ENCODE measurements at regions not wholly inside any gene's neighbourhood (a gene's known extent, or its start where the extent isn't known, plus 50 kb on each side); places are given as distances from the start of the nearest gene placed in this dataset.

GRCh38 chr14:101039755-101040138, 136.2 kb upstream of the RTL1 start:
- H3K4me1 Mint-ChIP-seq (ENCODE audit: low read depth) = no peaks in the 10 kb centered on the region
- no peaks in the 10 kb centered on the region for H3K9me3 Mint-ChIP-seq (ENCODE audit: low read depth)
- peaks cover 5% of the 10 kb centered on the region for H3K27me3 Mint-ChIP-seq
- H3K4me3 Mint-ChIP-seq = no peak overlapping the region
- no peak overlapping the region for H3K27ac Mint-ChIP-seq
- H3K36me3 Mint-ChIP-seq = no peaks in the 10 kb centered on the region

GRCh38 chr14:101040538-101041442, 137.3 kb upstream of the RTL1 start:
- no peaks in the 10 kb centered on the region for H3K36me3 Mint-ChIP-seq
- H3K27ac Mint-ChIP-seq = no peak overlapping the region

GRCh38 chr14:101043891-101044290, 140.4 kb upstream of the RTL1 start:
- H3K27ac Mint-ChIP-seq = no peak overlapping the region
- no peaks in the 10 kb centered on the region for H3K9me3 Mint-ChIP-seq (ENCODE audit: low read depth)
- no peak overlapping the region for H3K4me3 Mint-ChIP-seq
- H3K27me3 Mint-ChIP-seq = no peaks in the 10 kb centered on the region
- no peaks in the 10 kb centered on the region for H3K4me1 Mint-ChIP-seq (ENCODE audit: low read depth)
- no peaks in the 10 kb centered on the region for H3K36me3 Mint-ChIP-seq

More at GRCh38 chr14:101040538-101041442, 137.3 kb upstream of the RTL1 start:
- Mint-ChIP-seq H3K9me3 (ENCODE audit: low read depth) (no peaks in the 10 kb centered on the region), H3K4me1 (ENCODE audit: low read depth) (no peaks in the 10 kb centered on the region), H3K27me3 (peaks cover 5% of the 10 kb centered on the region), H3K4me3 (no peak overlapping the region)

GRCh38 chr14:101044741-101045140, 141.2 kb upstream of the RTL1 start:
- H3K36me3 Mint-ChIP-seq = no peaks in the 10 kb centered on the region
- H3K4me1 Mint-ChIP-seq (ENCODE audit: low read depth) = no peaks in the 10 kb centered on the region
- no peaks in the 10 kb centered on the region for H3K27me3 Mint-ChIP-seq
- H3K9me3 Mint-ChIP-seq (ENCODE audit: low read depth) = no peaks in the 10 kb centered on the region
- no peak overlapping the region for H3K27ac Mint-ChIP-seq
- no peak overlapping the region for H3K4me3 Mint-ChIP-seq

- H3K9me3 Mint-ChIP-seq (ENCODE audit: low read depth) = no peaks in the 10 kb centered on the region
- no peak overlapping the region for H3K4me3 Mint-ChIP-seq
- H3K27ac Mint-ChIP-seq = no peak overlapping the region
- H3K36me3 Mint-ChIP-seq = no peaks in the 10 kb centered on the region
- no peaks in the 10 kb centered on the region for H3K4me1 Mint-ChIP-seq (ENCODE audit: low read depth)
- no peaks in the 10 kb centered on the region for H3K27me3 Mint-ChIP-seq
These were observed 142.0 kb upstream of the RTL1 start for GRCh38 chr14:101045511-101045910.

- H3K4me1 Mint-ChIP-seq (ENCODE audit: low read depth) = no peaks in the 10 kb centered on the region
- H3K9me3 Mint-ChIP-seq (ENCODE audit: low read depth) = no peaks in the 10 kb centered on the region
- H3K27ac Mint-ChIP-seq = no peak overlapping the region
- H3K36me3 Mint-ChIP-seq = no peaks in the 10 kb centered on the region
- H3K27me3 Mint-ChIP-seq = no peaks in the 10 kb centered on the region
- no peak overlapping the region for H3K4me3 Mint-ChIP-seq
These were observed 142.5 kb upstream of the RTL1 start for GRCh38 chr14:101046071-101046470.

- Mint-ChIP-seq H3K27ac (no peak overlapping the region), H3K4me1 (ENCODE audit: low read depth) (no peaks in the 10 kb centered on the region), H3K9me3 (ENCODE audit: low read depth) (no peaks in the 10 kb centered on the region), H3K36me3 (no peaks in the 10 kb centered on the region), H3K27me3 (no peaks in the 10 kb centered on the region), H3K4me3 (no peak overlapping the region)
These were observed 143.8 kb upstream of the RTL1 start for GRCh38 chr14:101047326-101047725.

- no peaks in the 10 kb centered on the region for H3K36me3 Mint-ChIP-seq
- H3K27me3 Mint-ChIP-seq = no peaks in the 10 kb centered on the region
- H3K9me3 Mint-ChIP-seq (ENCODE audit: low read depth) = no peaks in the 10 kb centered on the region
- no peaks in the 10 kb centered on the region for H3K4me1 Mint-ChIP-seq (ENCODE audit: low read depth)
- no peak overlapping the region for H3K4me3 Mint-ChIP-seq
- no peak overlapping the region for H3K27ac Mint-ChIP-seq
These were observed 145.2 kb upstream of the RTL1 start for GRCh38 chr14:101048766-101049165.

GRCh38 chr14:101049511-101049910, 146.0 kb upstream of the RTL1 start:
- H3K4me3 Mint-ChIP-seq = no peak overlapping the region
- no peaks in the 10 kb centered on the region for H3K36me3 Mint-ChIP-seq
- H3K9me3 Mint-ChIP-seq (ENCODE audit: low read depth) = no peaks in the 10 kb centered on the region
- no peak overlapping the region for H3K27ac Mint-ChIP-seq
- H3K27me3 Mint-ChIP-seq = no peaks in the 10 kb centered on the region
- no peaks in the 10 kb centered on the region for H3K4me1 Mint-ChIP-seq (ENCODE audit: low read depth)

- no peaks in the 10 kb centered on the region for H3K36me3 Mint-ChIP-seq
- no peaks in the 10 kb centered on the region for H3K4me1 Mint-ChIP-seq (ENCODE audit: low read depth)
These were observed 146.4 kb upstream of the RTL1 start for GRCh38 chr14:101049942-101050341.

GRCh38 chr14:101050901-101051490, 147.5 kb upstream of the RTL1 start:
- H3K27ac Mint-ChIP-seq = no peak overlapping the region
- no peaks in the 10 kb centered on the region for H3K27me3 Mint-ChIP-seq
- no peaks in the 10 kb centered on the region for H3K9me3 Mint-ChIP-seq (ENCODE audit: low read depth)
- H3K36me3 Mint-ChIP-seq = no peaks in the 10 kb centered on the region
- H3K4me1 Mint-ChIP-seq (ENCODE audit: low read depth) = no peaks in the 10 kb centered on the region
- H3K4me3 Mint-ChIP-seq = no peak overlapping the region

More at GRCh38 chr14:101049942-101050341, 146.4 kb upstream of the RTL1 start:
- Mint-ChIP-seq H3K9me3 (ENCODE audit: low read depth) (no peaks in the 10 kb centered on the region), H3K27me3 (no peaks in the 10 kb centered on the region), H3K27ac (no peak overlapping the region), H3K4me3 (no peak overlapping the region)

GRCh38 chr14:101054671-101055070, 151.1 kb upstream of the RTL1 start:
- Mint-ChIP-seq H3K4me1 (ENCODE audit: low read depth) (no peaks in the 10 kb centered on the region), H3K9me3 (ENCODE audit: low read depth) (no peaks in the 10 kb centered on the region), H3K27ac (no peak overlapping the region)

GRCh38 chr14:101055106-101055662, 151.7 kb upstream of the RTL1 start:
- H3K9me3 Mint-ChIP-seq (ENCODE audit: low read depth) = no peaks in the 10 kb centered on the region
- H3K4me3 Mint-ChIP-seq = no peak overlapping the region
- no peaks in the 10 kb centered on the region for H3K36me3 Mint-ChIP-seq
- no peak overlapping the region for H3K27ac Mint-ChIP-seq
- H3K4me1 Mint-ChIP-seq (ENCODE audit: low read depth) = no peaks in the 10 kb centered on the region
- no peaks in the 10 kb centered on the region for H3K27me3 Mint-ChIP-seq

More at GRCh38 chr14:101054671-101055070, 151.1 kb upstream of the RTL1 start:
- Mint-ChIP-seq H3K27me3 (no peaks in the 10 kb centered on the region), H3K4me3 (no peak overlapping the region), H3K36me3 (no peaks in the 10 kb centered on the region)

GRCh38 chr14:101055776-101056374, 152.4 kb upstream of the RTL1 start:
- Mint-ChIP-seq H3K27me3 (peaks cover 2% of the 10 kb centered on the region), H3K4me3 (no peak overlapping the region), H3K36me3 (no peaks in the 10 kb centered on the region), H3K4me1 (ENCODE audit: low read depth) (no peaks in the 10 kb centered on the region), H3K27ac (no peak overlapping the region), H3K9me3 (ENCODE audit: low read depth) (no peaks in the 10 kb centered on the region)

- no peaks in the 10 kb centered on the region for H3K4me1 Mint-ChIP-seq (ENCODE audit: low read depth)
- H3K9me3 Mint-ChIP-seq (ENCODE audit: low read depth) = no peaks in the 10 kb centered on the region
- H3K27me3 Mint-ChIP-seq = peaks cover 2% of the 10 kb centered on the region
- H3K27ac Mint-ChIP-seq = no peak overlapping the region
- no peak overlapping the region for H3K4me3 Mint-ChIP-seq
- H3K36me3 Mint-ChIP-seq = no peaks in the 10 kb centered on the region
These were observed 152.9 kb upstream of the RTL1 start for GRCh38 chr14:101056446-101056845.

Data from activated naive CD8-positive, alpha-beta T cell (primary cell).